OCI-LY1 (cell line): ENCODE measurements at regions not wholly inside any gene's neighbourhood (a gene's known extent, or its start where the extent isn't known, plus 50 kb on each side); places are given as distances from the start of the nearest gene placed in this dataset.

Experiments
- H2AFZ ChIP-seq: fragments of 200-600 bp; sonication (generic), shearing (Covaris generic); 2 replicates; pipeline ENCODE4 v1.6.0; 2014; ENCODE audit warnings: antibody characterized with exemption, mild to moderate bottlenecking, low read length
- H3F3A ChIP-seq: fragments of 200-600 bp; sonication (generic), shearing (Covaris generic); 2 replicates; pipeline ENCODE4 v1.6.0; 2014; ENCODE audit warnings: mild to moderate bottlenecking, antibody characterized with exemption, low read length, moderate library complexity; ENCODE audit not compliant: insufficient read depth
- H3K27ac ChIP-seq: fragments of 200-600 bp; sonication (generic); 2 replicates; pipeline ENCODE4 v1.5.1; 2014; ENCODE audit warnings: low read length, mixed run types, mild to moderate bottlenecking, low read depth; ENCODE audit not compliant: poor library complexity, severe bottlenecking
- H3K27me3 ChIP-seq: fragments of 200-600 bp; sonication (generic); 2 replicates; pipeline ENCODE4 v1.6.0; 2014; ENCODE audit warnings: antibody characterized with exemption, mild to moderate bottlenecking, low read length, moderate library complexity; ENCODE audit not compliant: insufficient read depth
- H3K36me3 ChIP-seq: fragments of 200-600 bp; sonication (generic); 2 replicates; pipeline ENCODE4 v1.6.1; 2014; ENCODE audit warnings: mild to moderate bottlenecking, antibody characterized with exemption, low read length, moderate library complexity, mixed read lengths; ENCODE audit not compliant: insufficient read depth
- H3K4me1 ChIP-seq: fragments of 200-600 bp; sonication (generic); 2 replicates; pipeline ENCODE4 v1.5.1; 2014; ENCODE audit warnings: mild to moderate bottlenecking, low read length, moderate library complexity; ENCODE audit not compliant: insufficient read depth, severe bottlenecking
- H3K4me2 ChIP-seq: fragments of 200-600 bp; sonication (generic), shearing (Covaris generic); 2 replicates; pipeline ENCODE4 v1.6.1; 2014; ENCODE audit warnings: low read length
- H3K4me3 ChIP-seq: fragments of 200-600 bp; sonication (generic); 2 replicates; pipeline ENCODE4 v1.5.1; 2014; ENCODE audit warnings: low read length, low read depth, mild to moderate bottlenecking, mixed read lengths; ENCODE audit not compliant: poor library complexity, severe bottlenecking
- H3K79me2 ChIP-seq: fragments of 200-600 bp; shearing (Covaris generic); 2 replicates; pipeline ENCODE4 v1.6.1; 2016; ENCODE audit warnings: mixed run types, low read length, mixed read lengths; ENCODE audit not compliant: insufficient read depth
- H3K9ac ChIP-seq: fragments of 200-600 bp; sonication (generic), shearing (Covaris generic); 2 replicates; pipeline ENCODE4 v1.6.1; 2014; ENCODE audit warnings: mild to moderate bottlenecking, low read length, mixed read lengths
- H3K9me2 ChIP-seq: fragments of 200-600 bp; sonication (generic), shearing (Covaris generic); 2 replicates; pipeline ENCODE4 v1.6.1; 2014; ENCODE audit warnings: low read depth, mild to moderate bottlenecking, low read length, mixed read lengths
- H3K9me3 ChIP-seq: fragments of 200-600 bp; shearing (Covaris generic); 2 replicates; pipeline ENCODE4 v1.6.1; 2014; ENCODE audit warnings: low read length, mixed read lengths
- H4K20me1 ChIP-seq: fragments of 200-600 bp; sonication (generic), shearing (Covaris generic); 2 replicates; pipeline ENCODE4 v1.6.0; 2016; ENCODE audit warnings: mild to moderate bottlenecking, low read length; ENCODE audit not compliant: insufficient read depth
- CTCF ChIP-seq: fragments of 200-600 bp; sonication (generic), shearing (Covaris generic); IDR thresholded peaks from 2 replicates; pipeline ENCODE4 v1.5.1; 2017; ENCODE audit warnings: mild to moderate bottlenecking, antibody characterized with exemption, low read length, moderate library complexity, mixed read lengths
- EZH2 ChIP-seq: fragments of 200-600 bp; sonication (generic), shearing (Covaris generic); IDR thresholded peaks from 2 replicates; pipeline ENCODE4 v1.8.0; 2017; ENCODE audit warnings: borderline replicate concordance, mixed run types, mild to moderate bottlenecking, antibody characterized with exemption, low read length, moderate library complexity, mixed read lengths

GRCh38 chr3:25171897-25172296 lies 256.2 kb upstream of the RARB start:
- H2AFZ ChIP-seq: no peak overlapping the region
- H3F3A ChIP-seq: no peaks in the 10 kb centered on the region
- no peaks in the 10 kb centered on the region for H3K9me2 ChIP-seq
- H3K27me3 ChIP-seq: no peaks in the 10 kb centered on the region
- no peak overlapping the region for H3K4me3 ChIP-seq
- no peaks in the 10 kb centered on the region for H3K79me2 ChIP-seq
- no peak overlapping the region for H3K27ac ChIP-seq
- H3K4me1 ChIP-seq: no peaks in the 10 kb centered on the region
- no peak overlapping the region for H3K9ac ChIP-seq
- H4K20me1 ChIP-seq: no peaks in the 10 kb centered on the region
- no peaks in the 10 kb centered on the region for H3K9me3 ChIP-seq
- H3K4me2 ChIP-seq: no peak overlapping the region
- no peaks in the 10 kb centered on the region for H3K36me3 ChIP-seq
- TF ChIP-seq EZH2 (no peak), CTCF (no peak)

GRCh38 chr3:25173606-25174005 lies 254.5 kb upstream of the RARB start:
- Histone ChIP-seq H3F3A (no peaks in the 10 kb centered on the region), H3K9me3 (no peaks in the 10 kb centered on the region), H3K79me2 (no peaks in the 10 kb centered on the region), H3K9ac (no peak overlapping the region), H3K4me2 (no peak overlapping the region), H4K20me1 (no peaks in the 10 kb centered on the region), H3K4me3 (no peak overlapping the region), H3K9me2 (no peaks in the 10 kb centered on the region), H3K27me3 (no peaks in the 10 kb centered on the region), H3K27ac (no peak overlapping the region), H2AFZ (no peak overlapping the region), H3K4me1 (no peaks in the 10 kb centered on the region), H3K36me3 (no peaks in the 10 kb centered on the region)
- no peak for TF ChIP-seq EZH2
- TF ChIP-seq CTCF: no peak

GRCh38 chr3:25174251-25174650 lies 253.8 kb upstream of the RARB start:
- no peak for TF ChIP-seq CTCF
- TF ChIP-seq EZH2: no peak
- no peak overlapping the region for H2AFZ ChIP-seq
- H3K36me3 ChIP-seq: no peaks in the 10 kb centered on the region
- no peaks in the 10 kb centered on the region for H3K9me3 ChIP-seq
- H3K9me2 ChIP-seq: no peaks in the 10 kb centered on the region
- H3K27me3 ChIP-seq: no peaks in the 10 kb centered on the region
- H3K27ac ChIP-seq: no peak overlapping the region
- H3K4me2 ChIP-seq: no peak overlapping the region
- no peaks in the 10 kb centered on the region for H3K4me1 ChIP-seq
- no peaks in the 10 kb centered on the region for H4K20me1 ChIP-seq
- H3F3A ChIP-seq: no peaks in the 10 kb centered on the region
- H3K4me3 ChIP-seq: no peak overlapping the region
- H3K79me2 ChIP-seq: no peaks in the 10 kb centered on the region
- H3K9ac ChIP-seq: no peak overlapping the region
